DND-41 (cell line): ENCODE measurements at regions not wholly inside any gene's neighbourhood (a gene's known extent, or its start where the extent isn't known, plus 50 kb on each side); places are given as distances from the start of the nearest gene placed in this dataset.

Source experiments
- EZH2 ChIP-seq: IDR thresholded peaks from 3 replicates; pipeline ENCODE4 v1.6.1; 2012; ENCODE audit warnings: borderline replicate concordance, low read depth, mild to moderate bottlenecking, moderate library complexity, low read length, inconsistent platforms; ENCODE audit not compliant: severe bottlenecking
- TF ChIP-seq, protein P1 (sequence below): IDR thresholded peaks from 2 replicates; pipeline ENCODE4 v1.5.1; 2012; ENCODE audit warnings: borderline replicate concordance, low read length, moderate library complexity, mild to moderate bottlenecking; ENCODE audit not compliant: poor library complexity, severe bottlenecking; ENCODE audit errors: extremely low read depth

- TF ChIP-seq, protein P1, sequence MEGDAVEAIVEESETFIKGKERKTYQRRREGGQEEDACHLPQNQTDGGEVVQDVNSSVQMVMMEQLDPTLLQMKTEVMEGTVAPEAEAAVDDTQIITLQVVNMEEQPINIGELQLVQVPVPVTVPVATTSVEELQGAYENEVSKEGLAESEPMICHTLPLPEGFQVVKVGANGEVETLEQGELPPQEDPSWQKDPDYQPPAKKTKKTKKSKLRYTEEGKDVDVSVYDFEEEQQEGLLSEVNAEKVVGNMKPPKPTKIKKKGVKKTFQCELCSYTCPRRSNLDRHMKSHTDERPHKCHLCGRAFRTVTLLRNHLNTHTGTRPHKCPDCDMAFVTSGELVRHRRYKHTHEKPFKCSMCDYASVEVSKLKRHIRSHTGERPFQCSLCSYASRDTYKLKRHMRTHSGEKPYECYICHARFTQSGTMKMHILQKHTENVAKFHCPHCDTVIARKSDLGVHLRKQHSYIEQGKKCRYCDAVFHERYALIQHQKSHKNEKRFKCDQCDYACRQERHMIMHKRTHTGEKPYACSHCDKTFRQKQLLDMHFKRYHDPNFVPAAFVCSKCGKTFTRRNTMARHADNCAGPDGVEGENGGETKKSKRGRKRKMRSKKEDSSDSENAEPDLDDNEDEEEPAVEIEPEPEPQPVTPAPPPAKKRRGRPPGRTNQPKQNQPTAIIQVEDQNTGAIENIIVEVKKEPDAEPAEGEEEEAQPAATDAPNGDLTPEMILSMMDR: no peak
- no peak for TF ChIP-seq EZH2
Measured at GRCh38 chr13:79771493-79771892, 290.5 kb downstream of the NDFIP2 start.
